Caco-2 (cell line): ENCODE measurements at regions not wholly inside any gene's neighbourhood (a gene's known extent, or its start where the extent isn't known, plus 50 kb on each side); places are given as distances from the start of the nearest gene placed in this dataset.

Source experiments
- BruUV-seq: library from RNA; stranded (reverse); fragments of 400-500 nt; replicated peaks from 2 replicates; lab custom pipeline; 2021; lab: Mats Ljungman, UMichigan
- CTCF ChIA-PET: fragments of 300-600 bp; sonication (Branson Sonifier 250); formaldehyde crosslinking; loops from one replicate; lab custom pipeline; 2022; ENCODE audit warnings: antibody characterized with exemption; lab: Charles Lee
- POLR2A ChIA-PET: fragments of 300-600 bp; sonication (Branson Sonifier 250); formaldehyde crosslinking; loops from one replicate; lab custom pipeline; 2022; ENCODE audit warnings: antibody characterized with exemption; lab: Charles Lee
- DNase-seq, 2 experiments: peaks; one replicate each; pipeline versions ENCODE4 v3.0.0 to v3.0.0-alpha.2; 2020 to 2022
- H3K27me3 ChIP-seq: replicated peaks from 2 replicates; pipeline ENCODE4 v1.6.0; 2011; ENCODE audit warnings: low read length; ENCODE audit not compliant: control insufficient read depth, insufficient read depth
- H3K36me3 ChIP-seq: 2 replicates; pipeline ENCODE4 v1.5.1; 2011; ENCODE audit warnings: low read length; ENCODE audit not compliant: control insufficient read depth, insufficient read depth
- H3K4me1 ChIP-seq: fragments of 250-450 bp; sonication (Bioruptor Pico); 2 replicates; pipeline ENCODE4 v1.5.1; 2020; ENCODE audit warnings: mild to moderate bottlenecking
- H3K4me3 ChIP-seq: 2 replicates; pipeline ENCODE4 v1.5.1; 2011; ENCODE audit warnings: low read depth, mild to moderate bottlenecking, control low read depth, low read length
- H3K9me3 ChIP-seq: fragments of 250-450 bp; sonication (Bioruptor Pico); 2 replicates; pipeline ENCODE4 v1.5.1; 2020; ENCODE audit warnings: mild to moderate bottlenecking, moderate library complexity
- H3K27ac Mint-ChIP-seq: one replicate; pipeline ENCODE4 v1.8.0; 2022; ENCODE audit warnings: mixed read lengths; ENCODE audit not compliant: unreplicated experiment
- H3K27me3 Mint-ChIP-seq: one replicate; pipeline ENCODE4 v1.8.0; 2022; ENCODE audit warnings: mixed read lengths; ENCODE audit not compliant: insufficient read depth, unreplicated experiment
- H3K36me3 Mint-ChIP-seq: one replicate; pipeline ENCODE4 v1.8.0; 2022; ENCODE audit warnings: mild to moderate bottlenecking, mixed read lengths; ENCODE audit not compliant: insufficient read depth, unreplicated experiment
- H3K4me1 Mint-ChIP-seq: one replicate; pipeline ENCODE4 v1.8.0; 2022; ENCODE audit warnings: low read depth, mixed read lengths; ENCODE audit not compliant: unreplicated experiment
- H3K4me3 Mint-ChIP-seq: one replicate; pipeline ENCODE4 v1.8.0; 2022; ENCODE audit warnings: mild to moderate bottlenecking, moderate library complexity, mixed read lengths; ENCODE audit not compliant: unreplicated experiment
- H3K9me3 Mint-ChIP-seq: one replicate; pipeline ENCODE4 v1.8.0; 2022; ENCODE audit warnings: mixed read lengths; ENCODE audit not compliant: unreplicated experiment
- CTCF ChIP-seq, 2 experiments: fragments of 200-600 bp in 1 of 2; IDR thresholded peaks; 1 replicate in 1 of 2; 2 replicates in 1 of 2; pipeline versions ENCODE4 v1.5.1 to v1.8.0; 2011 to 2022; ENCODE audit warnings: antibody characterized with exemption in 1 of 2, control low read depth in 1 of 2, inconsistent platforms in 1 of 2, low read depth in 1 of 2, low read length in 1 of 2, mild to moderate bottlenecking in 1 of 2, moderate library complexity in 1 of 2; ENCODE audit not compliant: insufficient read depth in 1 of 2, severe bottlenecking in 1 of 2, unreplicated experiment in 1 of 2
- intact Hi-C: fragments of 100-400 bp; cut with micrococcal nuclease; formaldehyde crosslinking; loops from one replicate; pipeline ENCODE4 v1.10.0; 2022; ENCODE audit not compliant: unreplicated experiment

DNA sequence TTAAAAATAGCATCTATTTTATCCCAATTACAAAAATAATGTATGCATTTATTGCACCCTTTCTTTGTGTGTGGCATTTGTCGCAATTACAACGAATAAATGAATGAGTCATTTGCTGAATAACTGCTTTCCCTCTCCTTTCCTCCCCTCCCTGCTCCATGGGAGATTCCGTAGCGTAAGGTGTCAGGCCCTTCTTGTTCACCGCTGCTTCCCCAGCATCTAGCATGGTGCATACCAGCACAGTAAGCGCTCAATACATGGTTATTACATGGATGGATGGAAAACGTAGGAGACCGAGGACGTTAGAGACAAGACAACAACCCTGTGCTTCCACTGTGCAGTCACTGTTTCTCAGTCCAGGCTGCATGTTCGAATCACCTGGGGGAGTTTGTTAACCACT is 336.0 kb upstream of the EEF2KMT start:
- intact Hi-C loops = no loop called here
- peaks cover 10% of the 10 kb centered on the region for H3K27me3 Mint-ChIP-seq
- no peak overlapping the region for H3K27ac Mint-ChIP-seq
- ChIA-PET CTCF (no interaction called here), POLR2A (no interaction called here)
- no peak for TF ChIP-seq CTCF (IDR thresholded peaks at IDR 0.05; ENCODE audit: insufficient read depth in 1 of 2, low read depth in 1 of 2, low read length in 1 of 2, severe bottlenecking in 1 of 2, unreplicated experiment in 1 of 2)
- H3K9me3 ChIP-seq = no peaks in the 10 kb centered on the region
- no peak overlapping the region for H3K4me3 Mint-ChIP-seq
- H3K9me3 Mint-ChIP-seq = no peaks in the 10 kb centered on the region
- no peaks in the 10 kb centered on the region for H3K36me3 Mint-ChIP-seq
- no peaks in the 10 kb centered on the region for H3K4me1 Mint-ChIP-seq
- no peaks in the 10 kb centered on the region for H3K36me3 ChIP-seq
- no peak overlapping the region for H3K4me3 ChIP-seq
- no peaks in the 10 kb centered on the region; the same call in 1 of the 2 replicates for H3K27me3 ChIP-seq
- BruUV-seq = no TSS peak
- H3K4me1 ChIP-seq = no peaks in the 10 kb centered on the region
- no peak for DNase-seq

GRCh38 chr16:5432166-5432565 is 334.6 kb upstream of the EEF2KMT start:
- Mint-ChIP-seq H3K4me1 (no peaks in the 10 kb centered on the region), H3K4me3 (no peak overlapping the region), H3K27me3 (peaks cover 13% of the 10 kb centered on the region), H3K36me3 (no peaks in the 10 kb centered on the region), H3K27ac (no peak overlapping the region), H3K9me3 (no peaks in the 10 kb centered on the region)
- intact Hi-C loops = no loop called here
- Histone ChIP-seq H3K36me3 (no peaks in the 10 kb centered on the region), H3K4me1 (no peaks in the 10 kb centered on the region), H3K27me3 (no peaks in the 10 kb centered on the region; the same call in 1 of the 2 replicates), H3K4me3 (no peak overlapping the region), H3K9me3 (no peaks in the 10 kb centered on the region)
- POLR2A ChIA-PET = no interaction called here
- CTCF ChIA-PET = no interaction called here
- no TSS peak for BruUV-seq
- TF ChIP-seq CTCF (IDR thresholded peaks at IDR 0.05; ENCODE audit: insufficient read depth in 1 of 2, low read depth in 1 of 2, low read length in 1 of 2, severe bottlenecking in 1 of 2, unreplicated experiment in 1 of 2) = no peak
- no peak for DNase-seq

GRCh38 chr16:5430598-5430997 is 333.0 kb upstream of the EEF2KMT start:
- H3K4me1 ChIP-seq = no peaks in the 10 kb centered on the region
- no peak for TF ChIP-seq CTCF (IDR thresholded peaks at IDR 0.05; ENCODE audit: insufficient read depth in 1 of 2, low read depth in 1 of 2, low read length in 1 of 2, severe bottlenecking in 1 of 2, unreplicated experiment in 1 of 2)
- no peak overlapping the region for H3K4me3 ChIP-seq
- Mint-ChIP-seq H3K27ac (no peak overlapping the region), H3K4me3 (no peak overlapping the region), H3K4me1 (no peaks in the 10 kb centered on the region), H3K9me3 (no peaks in the 10 kb centered on the region), H3K36me3 (no peaks in the 10 kb centered on the region), H3K27me3 (peaks cover 11% of the 10 kb centered on the region)
- no peaks in the 10 kb centered on the region; the same call in 1 of the 2 replicates for H3K27me3 ChIP-seq
- intact Hi-C loops = no loop called here
- ChIA-PET CTCF (no interaction called here), POLR2A (no interaction called here)
- no peaks in the 10 kb centered on the region for H3K36me3 ChIP-seq
- BruUV-seq = no TSS peak
- DNase-seq = no peak
- no peaks in the 10 kb centered on the region for H3K9me3 ChIP-seq
